Activated CD4-positive, alpha-beta T cell treated with anti-CD3 and anti-CD28 coated beads, Interleukin-2, amount 50 U/mL, for 1 hour (primary cell): ENCODE measurements at regions not wholly inside any gene's neighbourhood (a gene's known extent, or its start where the extent isn't known, plus 50 kb on each side); places are given as distances from the start of the nearest gene placed in this dataset.

Experiments
- DNase-seq: peaks from one replicate; pipeline ENCODE4 v3.0.0-alpha.2; 2020

DNA sequence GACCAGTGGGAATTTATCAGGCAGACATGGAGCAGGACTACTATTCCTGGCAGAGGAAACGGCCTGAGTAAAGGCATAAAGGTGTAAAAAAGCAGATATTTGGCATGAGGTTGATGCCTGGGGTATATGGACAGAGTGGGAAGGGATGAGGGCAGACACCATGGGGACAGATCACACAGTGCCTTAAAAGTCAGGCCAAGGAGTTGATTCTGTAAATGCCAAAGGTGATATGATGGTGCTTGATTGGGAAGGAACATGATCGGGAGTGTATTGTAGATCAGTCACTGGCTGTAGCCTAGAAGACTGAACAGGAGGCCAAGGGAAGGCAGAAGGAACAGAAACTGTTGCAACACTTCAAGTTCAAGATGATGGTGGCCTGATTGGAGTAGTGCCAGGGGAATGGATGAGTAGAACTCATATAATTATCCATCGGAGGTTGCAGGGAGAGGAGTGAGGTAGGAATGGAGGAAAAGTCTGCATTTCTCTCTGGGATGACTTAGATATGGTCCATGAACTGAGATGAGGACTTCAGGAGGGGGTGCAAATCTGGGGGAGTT, 594.3 kb upstream of the KLF4 start:
- DNase-seq, result no peak

- no peak for DNase-seq
These were observed 593.7 kb upstream of the KLF4 start for GRCh38 chr9:108083160-108083750.

- no peak for DNase-seq
These were observed 591.5 kb upstream of the KLF4 start for GRCh38 chr9:108081112-108081511.

DNA sequence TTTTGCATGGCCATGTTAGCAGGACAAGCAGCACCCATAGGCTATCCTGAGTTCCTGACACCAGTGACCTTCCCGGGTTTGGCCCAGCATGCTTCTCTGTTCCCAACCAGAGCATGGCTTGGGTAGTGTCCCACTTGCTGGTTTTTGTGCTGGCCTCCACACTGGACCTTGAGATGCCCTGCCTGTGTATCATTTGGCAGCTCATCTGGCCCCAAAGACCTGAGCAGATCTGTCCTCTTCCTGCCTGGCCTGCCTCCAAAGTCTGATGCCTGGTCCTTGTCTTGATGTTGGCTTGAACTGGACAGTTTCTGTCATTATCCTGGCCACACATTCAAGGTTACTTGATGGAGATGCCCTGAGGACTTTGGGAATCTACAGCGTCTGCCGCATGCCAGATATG, 590.7 kb upstream of the KLF4 start:
- DNase-seq, result no peak

DNA sequence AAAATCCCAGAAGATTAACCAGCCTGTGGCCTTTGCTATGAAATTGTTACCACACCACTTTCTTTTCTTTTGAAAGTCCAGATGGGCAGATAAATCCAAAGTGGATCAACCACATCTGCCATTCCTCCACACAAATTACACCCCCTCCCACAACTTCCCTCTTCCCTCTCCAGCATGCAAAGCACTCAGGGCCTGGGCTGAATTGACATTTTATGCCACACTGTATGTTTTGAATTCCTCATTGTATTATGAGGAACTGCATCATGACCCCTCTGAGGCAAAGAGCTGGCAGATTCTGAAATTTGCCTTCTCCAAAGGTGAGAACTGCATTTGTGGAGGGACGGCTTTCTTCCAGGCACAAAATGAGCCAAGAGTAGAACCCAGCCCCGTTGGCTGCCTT, 589.2 kb upstream of the KLF4 start:
- no peak for DNase-seq

GRCh38 chr9:108078375-108078774, 588.8 kb upstream of the KLF4 start:
- no peak for DNase-seq

- DNase-seq, result no peak
These were observed 588.0 kb upstream of the KLF4 start for GRCh38 chr9:108077556-108077955.

- no peak for DNase-seq
These were observed 585.3 kb upstream of the KLF4 start for GRCh38 chr9:108074900-108075299.

GRCh38 chr9:108073823-108074222, 584.3 kb upstream of the KLF4 start:
- no peak for DNase-seq

DNA sequence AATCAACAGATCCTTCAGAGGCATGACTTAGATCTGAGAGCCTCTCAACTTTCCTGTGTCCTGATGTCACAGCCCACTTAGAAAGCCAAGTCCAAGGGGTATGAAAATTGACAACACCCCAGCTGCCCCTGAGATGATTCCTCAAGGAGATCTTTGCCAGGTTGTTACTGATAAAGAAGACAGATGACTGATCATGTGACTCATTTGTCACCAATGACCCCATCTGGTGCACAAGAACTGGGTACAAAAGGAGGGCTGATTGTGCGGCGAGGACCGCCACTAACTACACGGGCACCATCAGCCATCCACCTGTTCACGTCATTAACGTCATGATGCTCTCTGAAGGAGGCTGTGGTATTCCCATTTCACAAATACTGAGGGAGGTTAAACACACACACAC, 583.2 kb upstream of the KLF4 start:
- no peak for DNase-seq

GRCh38 chr9:108070861-108071260, 581.3 kb upstream of the KLF4 start:
- DNase-seq, result no peak

DNA sequence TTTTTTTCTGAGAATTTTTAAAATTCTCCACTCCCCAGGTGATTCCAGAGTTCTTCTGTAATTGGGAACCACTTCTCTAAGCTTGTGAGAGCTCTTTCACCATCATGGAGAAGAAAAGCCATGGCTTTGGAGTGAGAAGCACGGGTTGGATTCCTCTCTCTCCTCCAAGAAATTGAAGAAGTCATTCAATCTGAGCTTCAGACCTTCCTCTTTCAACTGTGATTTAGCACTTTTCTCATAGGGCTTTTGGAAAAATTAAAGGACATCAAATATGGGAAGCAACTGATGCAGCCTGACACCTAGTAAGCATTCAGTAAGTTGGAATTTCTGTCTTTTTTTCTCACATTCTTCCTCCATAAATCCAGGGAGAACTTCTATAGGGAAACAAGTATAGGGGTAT, 580.4 kb upstream of the KLF4 start:
- DNase-seq, result no peak

DNA sequence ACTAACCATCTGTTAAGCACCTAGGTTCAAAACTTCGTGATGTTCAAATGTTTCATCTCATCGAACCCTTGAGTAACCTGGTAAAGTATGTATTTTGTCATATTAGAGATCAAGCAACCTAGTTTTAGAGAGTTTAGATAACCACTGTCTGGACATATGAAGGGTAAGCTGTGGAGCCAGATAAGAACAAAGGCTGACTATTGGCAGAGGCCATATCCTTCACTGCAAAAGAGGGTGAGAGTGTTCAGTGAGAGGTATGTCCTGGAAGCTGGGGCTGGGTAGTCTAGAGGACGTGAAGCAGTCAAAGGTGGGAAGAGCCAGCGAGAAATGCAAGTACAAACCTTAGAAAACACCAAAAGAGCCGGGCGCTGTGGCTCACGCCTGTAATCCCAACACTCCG, 573.1 kb upstream of the KLF4 start:
- no peak for DNase-seq

DNA sequence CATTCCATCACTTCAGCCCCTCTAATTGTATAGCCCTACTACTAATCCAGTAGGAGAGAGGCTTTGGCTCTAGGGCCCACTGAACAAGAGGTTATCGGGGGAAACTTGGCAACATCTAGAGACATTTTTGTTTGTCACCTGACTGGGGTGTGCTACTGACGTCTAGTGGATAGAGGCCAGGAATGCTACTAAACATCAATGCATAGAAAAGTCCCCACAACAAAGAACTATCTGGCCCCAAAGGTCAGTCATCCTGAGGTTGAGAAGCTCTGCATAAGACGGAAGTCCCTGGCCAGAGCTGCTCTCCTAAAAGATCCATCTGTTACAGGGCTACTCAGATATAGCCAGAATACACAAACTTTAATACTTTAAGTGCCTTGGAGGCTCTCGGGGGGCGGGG, 570.6 kb upstream of the KLF4 start:
- no peak for DNase-seq

GRCh38 chr9:108058135-108058814, 568.7 kb upstream of the KLF4 start:
- DNase-seq, result no peak

GRCh38 chr9:108057421-108058134, 568.0 kb upstream of the KLF4 start:
- no peak for DNase-seq

GRCh38 chr9:108056805-108057386, 567.3 kb upstream of the KLF4 start:
- DNase-seq, result no peak

- DNase-seq, result no peak
These were observed 566.7 kb upstream of the KLF4 start for GRCh38 chr9:108056084-108056804.

DNA sequence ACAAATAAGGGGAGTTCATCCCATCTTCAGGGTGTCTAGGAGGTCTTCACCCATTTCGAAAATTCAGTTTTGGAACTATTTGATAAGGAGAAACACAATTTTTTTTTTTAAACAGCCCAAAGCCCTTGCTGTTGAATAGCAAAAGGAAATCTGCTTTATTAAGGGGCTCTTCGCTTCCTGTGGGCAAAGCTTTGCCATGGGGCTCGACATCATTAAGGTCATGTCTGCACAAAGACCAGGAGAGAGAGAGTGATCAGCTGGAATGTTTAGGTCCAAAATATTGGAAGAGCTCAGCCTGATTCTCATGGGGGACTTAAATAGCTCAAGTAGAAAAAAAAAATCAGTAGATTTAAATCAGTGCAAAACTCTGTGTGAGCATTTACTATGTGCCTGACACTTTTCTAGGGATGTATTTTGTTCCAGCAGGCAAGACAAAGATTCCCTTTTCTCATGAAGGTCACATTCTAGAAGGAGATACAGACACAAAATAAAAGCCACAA, 564.6 kb upstream of the KLF4 start:
- DNase-seq, result no peak

DNA sequence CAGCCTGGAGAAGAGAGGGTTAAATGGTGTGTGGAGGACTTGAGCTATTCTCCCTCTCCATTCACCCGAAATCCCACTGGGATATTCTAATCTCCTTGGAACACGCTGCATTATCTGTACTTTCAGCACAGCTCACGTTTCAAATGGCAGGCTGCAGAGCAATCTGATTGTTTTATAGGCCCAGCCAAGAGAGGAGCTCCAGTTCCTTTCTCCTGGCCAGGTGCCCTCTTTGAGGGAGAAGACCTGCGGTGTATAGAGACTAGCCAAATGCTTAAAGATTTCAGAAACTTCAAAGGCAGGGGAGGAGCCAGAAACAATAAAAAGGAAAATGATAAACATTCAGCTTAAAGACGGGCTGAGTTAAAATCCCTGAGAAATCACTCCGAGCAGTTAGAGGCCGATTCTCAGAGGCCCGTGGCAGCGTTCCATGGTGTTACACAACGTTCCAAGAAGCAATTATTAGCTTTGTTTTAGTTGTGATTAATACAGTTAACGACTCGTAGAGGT, 564.0 kb upstream of the KLF4 start:
- DNase-seq, result no peak

- no peak for DNase-seq
These were observed 563.0 kb upstream of the KLF4 start for GRCh38 chr9:108052431-108053080.

- no peak for DNase-seq
These were observed 561.3 kb upstream of the KLF4 start for GRCh38 chr9:108050894-108051293.
